Activated T-cell treated with anti-CD3 and anti-CD28 coated beads, Interleukin-2, amount 50 U/mL, for 24 hours (primary cell): ENCODE measurements at regions not wholly inside any gene's neighbourhood (a gene's known extent, or its start where the extent isn't known, plus 50 kb on each side); places are given as distances from the start of the nearest gene placed in this dataset.

Experiments
- DNase-seq: peaks from one replicate; pipeline ENCODE4 v3.0.0-alpha.2; 2020
- H3K27ac Mint-ChIP-seq: 2 replicates; pipeline ENCODE4 v1.8.0; 2020; ENCODE audit warnings: mild to moderate bottlenecking, mixed read lengths
- H3K27me3 Mint-ChIP-seq: 2 replicates; pipeline ENCODE4 v1.8.0; 2020; ENCODE audit warnings: mixed read lengths
- H3K36me3 Mint-ChIP-seq: 2 replicates; pipeline ENCODE4 v1.8.0; 2020; ENCODE audit warnings: low read depth, mixed read lengths
- H3K4me1 Mint-ChIP-seq: 2 replicates; pipeline ENCODE4 v1.8.0; 2020; ENCODE audit warnings: low read depth, mixed read lengths
- H3K4me3 Mint-ChIP-seq: 2 replicates; pipeline ENCODE4 v1.8.0; 2020; ENCODE audit warnings: mild to moderate bottlenecking, moderate library complexity, mixed read lengths
- H3K9me3 Mint-ChIP-seq: 2 replicates; pipeline ENCODE4 v1.8.0; 2020; ENCODE audit warnings: mixed read lengths

GRCh38 chr21:26756491-26757159 is 88.6 kb downstream of the ADAMTS1 start:
- no peaks in the 10 kb centered on the region for H3K27me3 Mint-ChIP-seq
- no peaks in the 10 kb centered on the region for H3K9me3 Mint-ChIP-seq
- no peak overlapping the region for H3K4me3 Mint-ChIP-seq
- H3K4me1 Mint-ChIP-seq: no peaks in the 10 kb centered on the region
- H3K36me3 Mint-ChIP-seq: no peaks in the 10 kb centered on the region
- no peak for DNase-seq
- no peak overlapping the region for H3K27ac Mint-ChIP-seq

- Mint-ChIP-seq H3K9me3 (no peaks in the 10 kb centered on the region), H3K4me1 (no peaks in the 10 kb centered on the region), H3K27ac (no peak overlapping the region), H3K4me3 (no peak overlapping the region), H3K27me3 (no peaks in the 10 kb centered on the region), H3K36me3 (no peaks in the 10 kb centered on the region)
- no peak for DNase-seq
These were observed 90.4 kb downstream of the ADAMTS1 start for GRCh38 chr21:26754853-26755252.

- no peak for DNase-seq
- H3K27ac Mint-ChIP-seq: no peak overlapping the region
- no peaks in the 10 kb centered on the region for H3K9me3 Mint-ChIP-seq
- H3K4me3 Mint-ChIP-seq: no peak overlapping the region
- H3K36me3 Mint-ChIP-seq: no peaks in the 10 kb centered on the region
- no peaks in the 10 kb centered on the region for H3K4me1 Mint-ChIP-seq
- no peaks in the 10 kb centered on the region for H3K27me3 Mint-ChIP-seq
These were observed 91.4 kb downstream of the ADAMTS1 start for GRCh38 chr21:26753822-26754221.

GRCh38 chr21:26752849-26753248 is 92.4 kb downstream of the ADAMTS1 start:
- no peaks in the 10 kb centered on the region for H3K36me3 Mint-ChIP-seq
- H3K9me3 Mint-ChIP-seq: no peaks in the 10 kb centered on the region
- H3K27me3 Mint-ChIP-seq: no peaks in the 10 kb centered on the region
- no peak for DNase-seq
- no peak overlapping the region for H3K27ac Mint-ChIP-seq
- no peak overlapping the region for H3K4me3 Mint-ChIP-seq
- no peaks in the 10 kb centered on the region for H3K4me1 Mint-ChIP-seq

- DNase-seq: no peak
- Mint-ChIP-seq H3K4me3 (no peak overlapping the region), H3K9me3 (no peaks in the 10 kb centered on the region), H3K4me1 (no peaks in the 10 kb centered on the region), H3K36me3 (no peaks in the 10 kb centered on the region), H3K27ac (no peak overlapping the region), H3K27me3 (peaks cover 3% of the 10 kb centered on the region)
These were observed 93.9 kb downstream of the ADAMTS1 start for GRCh38 chr21:26751305-26751704.

- Mint-ChIP-seq H3K4me3 (no peak overlapping the region), H3K27me3 (peaks cover 3% of the 10 kb centered on the region), H3K4me1 (no peaks in the 10 kb centered on the region), H3K9me3 (no peaks in the 10 kb centered on the region), H3K27ac (no peak overlapping the region), H3K36me3 (no peaks in the 10 kb centered on the region)
- no peak for DNase-seq
These were observed 97.1 kb downstream of the ADAMTS1 start for GRCh38 chr21:26748066-26748465.

- H3K36me3 Mint-ChIP-seq: no peaks in the 10 kb centered on the region
- H3K27ac Mint-ChIP-seq: no peak overlapping the region
- DNase-seq: no peak
- no peaks in the 10 kb centered on the region for H3K4me1 Mint-ChIP-seq
- H3K9me3 Mint-ChIP-seq: no peaks in the 10 kb centered on the region
- H3K27me3 Mint-ChIP-seq: peaks cover 3% of the 10 kb centered on the region
- H3K4me3 Mint-ChIP-seq: no peak overlapping the region
These were observed 98.0 kb downstream of the ADAMTS1 start for GRCh38 chr21:26747216-26747615.

- Mint-ChIP-seq H3K27ac (no peak overlapping the region), H3K4me3 (no peak overlapping the region), H3K9me3 (no peaks in the 10 kb centered on the region), H3K4me1 (no peaks in the 10 kb centered on the region), H3K27me3 (peaks cover 3% of the 10 kb centered on the region), H3K36me3 (no peaks in the 10 kb centered on the region)
- DNase-seq: no peak
These were observed 101.7 kb downstream of the ADAMTS1 start for GRCh38 chr21:26743524-26743923.

GRCh38 chr21:26739189-26739588 is 106.0 kb downstream of the ADAMTS1 start:
- Mint-ChIP-seq H3K4me1 (no peaks in the 10 kb centered on the region), H3K4me3 (no peak overlapping the region), H3K9me3 (no peaks in the 10 kb centered on the region), H3K27ac (no peak overlapping the region), H3K36me3 (no peaks in the 10 kb centered on the region), H3K27me3 (peaks cover 9% of the 10 kb centered on the region)
- no peak for DNase-seq

GRCh38 chr21:26736449-26736848 is 108.8 kb downstream of the ADAMTS1 start:
- Mint-ChIP-seq H3K4me3 (no peak overlapping the region), H3K9me3 (no peaks in the 10 kb centered on the region), H3K27me3 (peaks cover 11% of the 10 kb centered on the region), H3K4me1 (no peaks in the 10 kb centered on the region), H3K36me3 (no peaks in the 10 kb centered on the region), H3K27ac (no peak overlapping the region)
- DNase-seq: no peak

- no peaks in the 10 kb centered on the region for H3K9me3 Mint-ChIP-seq
- H3K36me3 Mint-ChIP-seq: no peaks in the 10 kb centered on the region
- H3K4me1 Mint-ChIP-seq: no peaks in the 10 kb centered on the region
- H3K27me3 Mint-ChIP-seq: peaks cover 11% of the 10 kb centered on the region
- peak; percentile 40 for DNase-seq
- no peak overlapping the region for H3K27ac Mint-ChIP-seq
- no peak overlapping the region for H3K4me3 Mint-ChIP-seq
These were observed 112.6 kb downstream of the ADAMTS1 start for GRCh38 chr21:26732432-26733221.

GRCh38 chr21:26719750-26720149 is 125.5 kb downstream of the ADAMTS1 start:
- Mint-ChIP-seq H3K27ac (no peak overlapping the region), H3K9me3 (no peaks in the 10 kb centered on the region), H3K36me3 (no peaks in the 10 kb centered on the region), H3K4me3 (no peak overlapping the region), H3K4me1 (no peaks in the 10 kb centered on the region), H3K27me3 (peaks cover 15% of the 10 kb centered on the region)
- DNase-seq: no peak

GRCh38 chr21:26717146-26717739 is 128.0 kb downstream of the ADAMTS1 start:
- Mint-ChIP-seq H3K36me3 (no peaks in the 10 kb centered on the region), H3K27me3 (peaks cover 17% of the 10 kb centered on the region), H3K4me3 (no peak overlapping the region), H3K4me1 (no peaks in the 10 kb centered on the region), H3K9me3 (no peaks in the 10 kb centered on the region), H3K27ac (no peak overlapping the region)
- no peak for DNase-seq

- DNase-seq: no peak
- Mint-ChIP-seq H3K4me3 (no peak overlapping the region), H3K27ac (no peak overlapping the region), H3K9me3 (no peaks in the 10 kb centered on the region), H3K27me3 (peaks cover 19% of the 10 kb centered on the region), H3K4me1 (no peaks in the 10 kb centered on the region), H3K36me3 (no peaks in the 10 kb centered on the region)
These were observed 129.2 kb downstream of the ADAMTS1 start for GRCh38 chr21:26715878-26716506.

GRCh38 chr21:26715116-26715515 is 130.1 kb downstream of the ADAMTS1 start:
- no peaks in the 10 kb centered on the region for H3K9me3 Mint-ChIP-seq
- H3K36me3 Mint-ChIP-seq: no peaks in the 10 kb centered on the region
- H3K4me3 Mint-ChIP-seq: no peak overlapping the region
- H3K4me1 Mint-ChIP-seq: peaks cover 2% of the 10 kb centered on the region
- peaks cover 20% of the 10 kb centered on the region for H3K27me3 Mint-ChIP-seq
- DNase-seq: no peak
- no peak overlapping the region for H3K27ac Mint-ChIP-seq
